LNCaP clone FGC (cell line): ENCODE measurements at regions not wholly inside any gene's neighbourhood (a gene's known extent, or its start where the extent isn't known, plus 50 kb on each side); places are given as distances from the start of the nearest gene placed in this dataset.
"Not testable (repeated sequence)": the region's sequence is repeated elsewhere in the genome, so short reads cannot be mapped to it uniquely, and the experiment has no call there.

Experiments
- DNase-seq: peaks from one replicate; pipeline ENCODE4 v3.0.0-alpha.2; 2011; ENCODE audit warnings: low read depth
- H3K4me3 ChIP-seq: 2 replicates; pipeline ENCODE4 v1.5.1; 2011; ENCODE audit warnings: mild to moderate bottlenecking, low read depth, low read length, control low read depth
- CTCF ChIP-seq: IDR thresholded peaks from 2 replicates; pipeline ENCODE4 v1.5.1; 2012; ENCODE audit warnings: mild to moderate bottlenecking; ENCODE audit not compliant: control insufficient read depth, insufficient read depth; ENCODE audit errors: extremely low read depth

- TF ChIP-seq CTCF, result no peak
Observed at GRCh38 chr3:191982481-191982880, 521.5 kb downstream of the PYDC2 start.

GRCh38 chr3:191985691-191986090, 524.7 kb downstream of the PYDC2 start:
- no peak overlapping the region for H3K4me3 ChIP-seq
- TF ChIP-seq CTCF, result no peak
- DNase-seq, result no peak

More at GRCh38 chr3:191982481-191982880, 521.5 kb downstream of the PYDC2 start:
- DNase-seq, result no peak
- no peak overlapping the region for H3K4me3 ChIP-seq

GRCh38 chr3:191987831-191988350, 526.9 kb downstream of the PYDC2 start:
- no peak for DNase-seq
- TF ChIP-seq CTCF, result no peak
- no peak overlapping the region for H3K4me3 ChIP-seq

GRCh38 chr3:191993952-191994351, 533.0 kb downstream of the PYDC2 start:
- H3K4me3 ChIP-seq, DNase-seq: not testable (repeated sequence)

GRCh38 chr3:191997093-191997492, 536.1 kb downstream of the PYDC2 start:
- no peak for DNase-seq
- no peak overlapping the region for H3K4me3 ChIP-seq
- TF ChIP-seq CTCF, result no peak

- H3K4me3 ChIP-seq, result no peak overlapping the region
- no peak for TF ChIP-seq CTCF
- DNase-seq, result no peak
Observed at GRCh38 chr3:191997579-191998268, 536.8 kb downstream of the PYDC2 start.

GRCh38 chr3:192001218-192001617, 540.3 kb downstream of the PYDC2 start:
- H3K4me3 ChIP-seq, result no peak overlapping the region
- no peak for DNase-seq
- no peak for TF ChIP-seq CTCF
